G401 (cell line): ENCODE measurements at regions not wholly inside any gene's neighbourhood (a gene's known extent, or its start where the extent isn't known, plus 50 kb on each side); places are given as distances from the start of the nearest gene placed in this dataset.
"Not testable (repeated sequence)": the region's sequence is repeated elsewhere in the genome, so short reads cannot be mapped to it uniquely, and the experiment has no call there.

Experiments used
- DNase-seq: peaks from one replicate; pipeline ENCODE4 v3.0.0-alpha.2; 2015; ENCODE audit warnings: low spot score
- in situ Hi-C: cut with HindIII; loops from 2 replicates; pipeline ENCODE4 v1.10.0; 2016; ENCODE audit warnings: low sequenced_read_pairs, mixed read lengths

- DNase-seq = no peak
- in situ Hi-C loops = no loop called here
Measured at GRCh38 chr4:89518259-89518658, 210.7 kb upstream of the GPRIN3 start.

GRCh38 chr4:89514811-89515210 is 207.2 kb upstream of the GPRIN3 start:
- in situ Hi-C loops = no loop called here
- no peak for DNase-seq

- in situ Hi-C loops = no loop called here
- no peak for DNase-seq
Measured at GRCh38 chr4:89511776-89512175, 204.2 kb upstream of the GPRIN3 start.

- in situ Hi-C loops = no loop called here
- no peak for DNase-seq
Measured at GRCh38 chr4:89509708-89510281, 202.2 kb upstream of the GPRIN3 start.

- no peak for DNase-seq
- in situ Hi-C loops = no loop called here
Measured at GRCh38 chr4:89506866-89507491, 199.4 kb upstream of the GPRIN3 start.

GRCh38 chr4:89502581-89502980 is 195.0 kb upstream of the GPRIN3 start:
- DNase-seq = no peak
- in situ Hi-C loops = no loop called here

- in situ Hi-C loops = no loop called here
Measured at GRCh38 chr4:89497517-89498308, 190.1 kb upstream of the GPRIN3 start.

GRCh38 chr4:89496851-89497250 is 189.3 kb upstream of the GPRIN3 start:
- no peak for DNase-seq
- in situ Hi-C loops = no loop called here

More at GRCh38 chr4:89497517-89498308, 190.1 kb upstream of the GPRIN3 start:
- no peak for DNase-seq

GRCh38 chr4:89493367-89493766 is 185.8 kb upstream of the GPRIN3 start:
- in situ Hi-C loops = no loop called here
- no peak for DNase-seq

GRCh38 chr4:89492581-89493071 is 185.0 kb upstream of the GPRIN3 start:
- no peak for DNase-seq
- in situ Hi-C loops = no loop called here

GRCh38 chr4:89491761-89492160 is 184.2 kb upstream of the GPRIN3 start:
- DNase-seq = no peak

GRCh38 chr4:89489921-89490431 is 182.4 kb upstream of the GPRIN3 start:
- in situ Hi-C loops, DNase-seq: not testable (repeated sequence)

More at GRCh38 chr4:89491761-89492160, 184.2 kb upstream of the GPRIN3 start:
- in situ Hi-C loops = no loop called here

GRCh38 chr4:89489338-89489771 is 181.8 kb upstream of the GPRIN3 start:
- in situ Hi-C loops = no loop called here
- DNase-seq = no peak

GRCh38 chr4:89488736-89489135 is 181.1 kb upstream of the GPRIN3 start:
- in situ Hi-C loops = no loop called here
- no peak for DNase-seq

- no peak for DNase-seq
- in situ Hi-C loops = no loop called here
Measured at GRCh38 chr4:89486673-89487072, 179.1 kb upstream of the GPRIN3 start.

- in situ Hi-C loops = no loop called here
- peak; percentile 27 for DNase-seq
Measured at GRCh38 chr4:89486042-89486441, 178.4 kb upstream of the GPRIN3 start.

- DNase-seq = no peak
- in situ Hi-C loops = no loop called here
Measured at GRCh38 chr4:89483833-89484232, 176.2 kb upstream of the GPRIN3 start.

- in situ Hi-C loops = no loop called here
- no peak for DNase-seq
Measured at GRCh38 chr4:89482926-89483595, 175.5 kb upstream of the GPRIN3 start.

GRCh38 chr4:89482251-89482650 is 174.7 kb upstream of the GPRIN3 start:
- in situ Hi-C loops = no loop called here
- DNase-seq = peak; percentile 54
